SH-SY5Y (cell line): ENCODE measurements at regions not wholly inside any gene's neighbourhood (a gene's known extent, or its start where the extent isn't known, plus 50 kb on each side); places are given as distances from the start of the nearest gene placed in this dataset.

Source experiments
- GATA2 ChIP-seq: IDR thresholded peaks from 2 replicates; pipeline ENCODE4 v1.6.1; 2011; ENCODE audit warnings: mild to moderate bottlenecking, low read depth, low read length
- GATA3 ChIP-seq: IDR thresholded peaks from 2 replicates; pipeline ENCODE4 v1.6.1; 2011; ENCODE audit warnings: low read depth, mild to moderate bottlenecking, low read length, moderate library complexity

DNA sequence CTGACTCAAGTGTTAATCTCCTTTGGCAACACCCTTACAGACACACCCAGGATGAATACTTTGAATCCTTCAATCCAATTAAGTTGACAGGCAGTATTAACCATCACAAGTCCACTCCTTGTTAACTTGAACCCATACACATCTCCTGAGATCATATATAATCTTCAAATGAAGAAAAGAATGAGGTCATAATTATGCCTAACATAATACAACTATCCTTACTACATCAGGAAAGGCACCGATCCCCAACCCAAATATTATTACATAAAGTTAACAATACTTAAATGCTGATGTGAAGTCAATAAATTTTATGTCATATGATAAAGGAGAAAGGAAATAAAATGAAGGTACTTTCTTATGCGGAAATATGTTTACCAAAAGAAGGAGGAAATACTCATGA lies 649.9 kb downstream of the KCNJ2 start:
- TF ChIP-seq GATA2: no peak
- TF ChIP-seq GATA3: no peak

DNA sequence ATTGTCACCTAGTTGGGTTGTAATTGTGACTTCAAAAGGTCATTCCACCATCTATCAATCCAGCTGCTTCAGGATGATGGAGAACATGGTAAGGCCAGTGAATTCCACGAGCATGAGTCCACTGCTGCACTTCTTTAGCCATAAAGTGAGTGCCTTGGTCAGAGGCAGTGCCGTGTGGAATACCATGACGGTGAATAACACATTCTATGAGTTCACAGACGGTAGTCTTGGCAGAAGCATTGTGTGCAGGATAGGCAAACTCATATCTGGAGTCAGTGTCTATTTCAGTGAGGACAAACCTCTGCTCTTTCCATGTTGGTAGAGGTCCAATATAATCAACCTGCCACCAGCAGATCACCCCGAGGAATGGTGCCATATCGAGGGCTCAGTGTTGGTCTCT lies 650.9 kb downstream of the KCNJ2 start:
- TF ChIP-seq GATA3 (no peak), GATA2 (no peak)

DNA sequence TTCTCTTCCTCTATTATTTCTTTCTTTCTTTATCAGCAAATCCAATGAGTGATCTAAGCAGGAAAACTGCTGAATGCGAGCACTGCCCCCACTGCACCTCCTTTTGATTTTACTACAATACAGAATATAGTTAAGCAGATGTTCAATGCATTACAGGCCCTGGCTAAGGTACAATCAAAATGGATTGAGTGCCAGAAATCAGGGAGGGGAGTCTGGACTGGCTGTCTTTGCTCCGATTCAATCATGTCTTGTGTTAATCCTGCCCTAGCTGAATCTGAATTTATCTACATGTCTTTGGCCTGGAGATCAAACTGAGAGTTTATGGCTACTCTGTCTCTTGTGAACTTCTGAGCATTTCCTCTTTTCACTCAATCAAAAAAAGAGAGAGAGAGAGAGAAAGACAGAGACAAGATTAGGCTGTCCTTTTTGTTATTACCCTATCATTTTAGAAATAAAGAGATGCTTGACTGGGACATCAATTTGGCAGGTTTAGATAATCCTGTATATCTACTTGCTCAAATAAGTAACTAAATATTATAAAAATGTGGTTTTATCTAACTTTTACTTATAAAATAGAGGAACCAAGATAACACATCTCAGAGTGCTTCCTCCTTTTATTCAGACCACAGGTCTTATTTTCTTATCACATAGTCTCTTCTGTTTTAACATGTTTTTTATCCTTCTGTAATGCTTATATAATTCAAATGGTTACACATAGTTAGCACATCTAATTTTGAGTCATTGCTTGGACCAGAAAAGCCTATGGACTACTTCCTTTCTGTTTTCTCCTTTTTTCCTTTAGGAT lies 656.2 kb downstream of the KCNJ2 start:
- no peak for TF ChIP-seq GATA2
- TF ChIP-seq GATA3: no peak

DNA sequence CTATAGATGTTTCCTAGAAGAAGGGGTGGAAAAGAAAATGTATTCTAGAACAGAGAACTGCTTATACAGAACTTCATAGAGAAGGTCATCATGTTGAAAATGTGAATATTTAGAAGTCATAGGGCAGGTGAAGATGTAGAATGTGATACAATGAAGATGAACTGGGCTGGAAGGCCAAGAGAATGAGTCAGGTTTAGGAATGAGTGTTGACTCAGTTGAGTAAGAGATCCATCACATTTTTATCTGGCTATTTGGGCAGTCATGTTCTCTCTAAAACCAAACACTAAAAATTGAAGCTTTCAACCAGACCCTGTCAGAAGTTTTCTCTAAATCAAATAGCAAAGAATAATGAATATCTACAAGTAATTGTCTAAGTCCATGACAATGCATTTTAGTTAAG lies 660.5 kb downstream of the KCNJ2 start:
- no peak for TF ChIP-seq GATA2
- TF ChIP-seq GATA3: no peak

DNA sequence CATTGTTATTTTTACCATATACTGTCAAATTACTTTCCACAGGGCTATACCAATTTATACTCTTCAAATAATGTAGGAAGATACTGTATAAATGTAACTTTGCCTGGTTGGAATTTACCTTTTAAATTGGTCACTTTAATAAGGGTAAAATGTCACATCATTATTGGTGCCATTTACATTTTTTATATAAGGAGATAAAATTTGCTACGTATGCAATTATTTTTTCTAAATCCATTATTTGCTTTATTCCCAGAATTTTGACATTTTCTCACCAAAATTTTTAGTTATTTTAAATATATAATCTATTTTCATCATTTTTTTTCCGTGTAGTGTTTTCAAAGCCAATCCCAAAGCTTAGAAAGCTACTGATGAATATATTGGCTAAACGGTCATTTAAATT lies 664.7 kb downstream of the KCNJ2 start:
- TF ChIP-seq GATA3 (no peak), GATA2 (no peak)

DNA sequence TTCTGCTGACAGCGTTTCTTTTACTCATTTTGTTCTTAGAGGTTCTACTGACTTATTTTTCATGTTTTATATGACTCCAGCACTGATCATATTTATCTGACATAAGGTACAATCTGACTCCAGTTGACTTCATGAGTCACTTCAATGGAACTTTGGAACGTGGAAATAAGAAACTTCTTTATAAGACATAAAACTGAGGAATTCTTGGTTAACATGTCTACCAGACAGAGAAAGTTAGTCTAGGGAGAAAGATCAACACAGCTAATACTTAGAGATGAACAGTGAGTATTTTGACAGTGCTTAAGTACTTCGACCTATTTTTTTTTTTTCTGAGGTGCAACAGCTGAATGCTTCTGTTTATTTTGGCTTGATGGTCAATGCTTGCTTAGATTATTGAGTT lies 679.5 kb downstream of the KCNJ2 start:
- no peak for TF ChIP-seq GATA2
- TF ChIP-seq GATA3: no peak

DNA sequence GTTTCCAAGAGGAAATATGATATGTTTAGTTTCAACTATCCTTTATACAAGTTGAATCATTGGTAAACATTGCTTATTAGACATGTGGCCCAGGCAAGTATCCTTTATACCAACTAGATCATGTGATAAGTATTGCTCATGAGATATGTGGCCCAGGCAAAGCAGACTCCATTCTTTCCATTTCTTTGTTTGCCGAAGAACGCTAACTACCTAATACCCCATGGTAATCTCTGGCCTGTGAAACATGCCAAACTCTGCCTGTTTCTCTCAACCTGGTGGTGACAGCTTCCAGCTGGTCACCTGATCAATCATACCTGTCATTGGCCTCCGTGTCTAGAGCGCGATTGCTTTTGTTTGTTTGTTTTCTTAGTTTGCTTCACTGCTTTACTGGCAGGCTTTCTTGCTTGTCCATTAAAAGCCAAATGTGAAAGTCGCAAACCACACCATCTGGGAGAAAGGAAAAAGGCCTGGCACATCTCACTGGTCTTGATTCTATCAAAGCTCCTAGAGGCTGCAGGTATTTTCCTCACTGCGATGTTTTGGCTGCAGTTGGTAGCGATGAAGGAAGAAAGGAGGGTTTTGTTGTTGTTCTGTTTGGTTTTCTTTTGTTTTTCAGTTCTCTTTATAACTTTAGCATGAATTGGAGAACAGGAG lies 686.2 kb downstream of the KCNJ2 start:
- TF ChIP-seq GATA3 (no peak), GATA2 (no peak)

DNA sequence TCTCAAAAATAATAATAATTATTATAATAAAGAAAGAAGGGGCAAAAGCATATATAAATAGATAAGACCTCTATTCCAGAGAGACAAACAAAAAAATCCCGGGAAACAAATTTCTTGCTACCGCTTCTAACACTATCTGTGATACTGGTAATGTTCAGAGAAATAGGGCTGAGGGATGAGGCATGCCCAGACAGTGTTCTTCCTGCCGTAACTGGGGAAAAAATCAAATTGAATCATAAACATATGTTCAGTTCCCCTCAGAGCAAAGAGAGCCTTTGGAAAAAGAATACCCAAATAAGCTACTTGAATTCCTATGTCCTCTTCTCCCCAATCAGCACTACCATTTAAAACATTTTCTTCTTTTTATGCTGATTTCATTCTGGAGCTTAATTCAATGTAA lies 688.0 kb downstream of the KCNJ2 start:
- TF ChIP-seq GATA2: no peak
- no peak for TF ChIP-seq GATA3

DNA sequence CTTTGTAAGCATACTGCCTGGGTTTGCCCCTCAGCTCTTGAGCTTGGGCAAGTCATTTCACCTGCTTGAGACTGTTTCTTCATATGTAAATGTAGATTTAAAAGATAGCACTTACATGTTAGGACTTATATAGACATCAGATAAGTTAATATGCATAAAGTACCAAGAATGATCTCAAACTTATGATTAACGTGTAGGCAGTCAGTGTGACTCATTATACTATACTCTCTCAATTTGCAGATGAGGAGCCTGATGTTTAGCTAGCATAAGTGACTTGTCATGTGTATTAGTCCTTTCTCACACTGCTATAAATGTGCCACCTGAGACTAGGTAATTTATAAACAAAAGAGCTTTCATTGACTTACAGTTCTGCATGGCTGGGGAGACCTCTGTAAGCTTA lies 690.5 kb downstream of the KCNJ2 start:
- no peak for TF ChIP-seq GATA2
- no peak for TF ChIP-seq GATA3

DNA sequence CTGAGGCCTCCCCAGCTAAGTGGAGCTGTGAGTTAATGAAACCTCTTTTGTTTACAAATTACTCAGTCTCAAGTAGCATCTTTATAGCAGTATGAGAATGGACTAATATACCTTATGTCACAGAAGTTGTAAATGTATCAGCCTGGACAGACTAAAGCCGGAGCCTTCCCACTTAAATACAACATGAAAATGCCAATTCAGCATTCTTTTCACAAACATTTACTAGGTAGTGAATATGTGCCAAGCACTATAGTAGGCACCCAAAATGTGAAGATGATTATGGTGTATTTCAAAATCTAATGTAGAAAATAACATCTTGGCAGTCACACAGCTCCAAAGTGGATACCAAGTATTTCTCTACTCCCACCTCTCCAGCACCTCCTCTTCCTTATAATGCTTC lies 693.0 kb downstream of the KCNJ2 start:
- TF ChIP-seq GATA3: no peak
- TF ChIP-seq GATA2: no peak

DNA sequence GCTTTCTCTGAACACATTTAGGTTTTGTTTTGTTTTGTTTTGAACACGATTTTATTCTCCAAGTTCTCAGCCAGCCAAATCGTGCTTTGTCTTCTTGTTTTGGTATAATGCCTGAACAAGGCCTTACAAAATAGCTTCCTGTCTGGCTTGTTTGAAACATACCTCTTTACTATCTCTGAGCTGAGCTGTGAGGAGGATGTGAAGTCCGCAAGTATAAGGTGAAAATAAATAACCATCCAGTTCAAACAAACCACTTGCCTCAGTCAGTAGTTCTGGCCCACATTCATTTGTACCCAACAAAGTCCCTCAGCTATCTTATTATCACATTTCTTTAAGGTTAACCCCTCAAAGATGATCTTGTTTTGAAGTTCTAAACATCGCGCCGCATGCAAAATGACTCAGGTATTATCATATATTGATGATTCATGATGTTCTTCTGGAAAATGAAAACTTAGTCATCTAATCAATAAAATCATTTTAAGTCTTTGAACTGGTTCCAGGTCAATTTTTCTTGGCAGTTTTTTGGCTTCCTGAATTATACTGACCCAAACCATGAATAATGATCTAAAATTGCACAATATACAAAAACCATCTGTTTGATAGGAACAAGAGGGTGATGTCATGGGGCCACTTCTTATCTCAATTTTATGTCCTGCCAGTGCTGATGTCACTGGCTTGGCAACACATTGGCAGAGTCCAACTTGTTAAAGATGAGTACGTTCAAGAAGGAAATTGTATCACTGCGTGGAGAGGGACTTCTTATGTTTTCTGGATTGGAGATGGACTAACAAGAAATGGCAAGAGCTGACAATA lies 694.3 kb downstream of the KCNJ2 start:
- TF ChIP-seq GATA2 (no peak), GATA3 (no peak)

DNA sequence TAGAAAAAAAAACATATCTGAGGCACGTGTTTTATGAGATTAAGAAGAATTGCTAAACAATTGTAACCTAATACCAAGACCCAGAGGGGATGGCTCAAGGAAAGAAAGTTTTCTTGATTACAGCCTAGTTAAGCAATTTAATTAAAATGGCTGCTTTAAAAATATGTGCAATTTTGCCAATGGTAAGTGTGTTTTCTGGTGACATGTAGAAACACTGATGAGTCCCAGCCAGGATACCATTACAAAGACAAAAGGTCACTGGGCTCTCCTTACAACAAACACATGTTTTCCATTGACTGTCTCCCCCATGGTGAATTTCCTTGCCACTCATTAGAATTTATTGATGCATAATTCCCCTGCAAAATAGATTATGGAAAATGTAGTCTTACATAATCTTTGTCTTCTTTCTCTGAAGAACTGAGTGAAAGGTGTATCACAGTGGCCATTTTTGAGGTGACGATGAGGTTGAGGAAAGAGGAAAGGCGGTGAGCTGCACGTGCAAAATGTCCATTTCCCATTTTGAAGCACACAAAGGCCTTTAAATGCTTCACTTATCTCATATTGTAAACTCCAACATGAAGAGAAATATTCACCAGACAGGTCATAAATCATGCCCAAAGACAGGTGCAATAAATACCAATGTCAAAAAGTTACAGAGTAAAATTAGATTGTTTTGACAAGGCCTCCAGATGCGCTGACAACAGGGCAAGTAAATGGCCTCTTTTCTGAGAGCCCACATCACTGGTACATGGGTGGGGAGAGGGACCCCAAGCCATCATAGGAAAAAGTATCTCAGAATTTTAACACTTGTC lies 696.9 kb downstream of the KCNJ2 start:
- TF ChIP-seq GATA3 (no peak), GATA2 (no peak)

DNA sequence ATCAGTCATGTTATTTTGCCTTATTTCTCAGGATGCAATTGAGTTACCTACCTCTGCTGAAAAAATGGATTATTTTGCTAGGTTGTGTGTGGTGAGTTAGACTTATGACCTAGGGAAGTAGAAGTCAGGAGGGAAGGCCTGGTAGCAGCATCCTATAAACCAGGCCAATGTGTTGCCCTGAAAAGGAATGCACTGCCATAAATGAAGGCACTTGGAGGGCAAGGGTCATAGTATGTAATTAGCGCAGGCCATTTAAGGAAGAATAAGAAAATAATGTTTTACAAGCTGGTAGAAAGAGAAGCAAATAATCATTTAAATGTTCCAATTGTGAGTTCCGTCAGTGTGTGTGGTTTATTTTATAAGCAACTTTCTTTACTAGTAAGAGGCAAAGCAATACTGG lies 698.8 kb downstream of the KCNJ2 start:
- TF ChIP-seq GATA2 (no peak), GATA3 (no peak)
